Stimulated activated naive CD4-positive, alpha-beta T cell treated with Interleukin-2 at 50 U/mL for 16 hours (primary cell): ENCODE measurements at regions not wholly inside any gene's neighbourhood (a gene's known extent, or its start where the extent isn't known, plus 50 kb on each side); places are given as distances from the start of the nearest gene placed in this dataset.

Experiments used
- DNase-seq: peaks from one replicate; lab custom pipeline; 2025; lab: John Stamatoyannopoulos, UW

- no peak for DNase-seq
These were observed 56.8 kb upstream of the CPEB4 start for GRCh38 chr5:173831196-173831914.

- DNase-seq, result no peak
These were observed 55.8 kb upstream of the CPEB4 start for GRCh38 chr5:173832386-173832785.

- DNase-seq, result no peak
These were observed 54.8 kb upstream of the CPEB4 start for GRCh38 chr5:173833196-173833985.

- no peak for DNase-seq
These were observed 53.9 kb upstream of the CPEB4 start for GRCh38 chr5:173834071-173834771.

GRCh38 chr5:173835131-173835530 lies 53.0 kb upstream of the CPEB4 start:
- no peak for DNase-seq

- no peak for DNase-seq
These were observed 52.5 kb upstream of the CPEB4 start for GRCh38 chr5:173835661-173836060.

GRCh38 chr5:173837654-173838053 lies 50.5 kb upstream of the CPEB4 start:
- DNase-seq, result no peak
